ENCODE measurements at regions not wholly inside any gene's neighbourhood (a gene's known extent, or its start where the extent isn't known, plus 50 kb on each side); places are given as distances from the start of the nearest gene placed in this dataset.
"Not testable (repeated sequence)": the region's sequence is repeated elsewhere in the genome, so short reads cannot be mapped to it uniquely, and the experiment has no call there.

DNA sequence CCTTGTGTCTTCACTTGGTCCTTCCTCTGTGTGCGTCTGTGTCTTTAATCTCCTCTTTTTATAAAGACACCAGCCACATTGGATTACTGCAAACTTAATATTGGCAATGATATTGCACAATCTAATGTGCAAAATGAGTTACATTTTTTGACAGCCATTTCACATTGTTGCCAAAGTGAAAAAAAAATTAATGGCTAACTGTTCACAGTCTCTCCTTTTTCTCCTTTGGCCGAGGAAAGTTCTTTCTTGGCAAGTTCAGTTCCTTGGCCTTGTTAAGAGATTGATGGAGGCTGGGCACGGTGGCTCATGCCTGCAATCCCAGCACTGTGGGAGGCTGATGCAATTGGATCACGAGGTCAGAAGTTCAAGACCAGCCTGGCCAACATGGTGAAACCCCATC, 62.2 kb upstream of the ZNF280D start:
- no peak overlapping the region for H3K4me3 ChIP-seq (replicated peaks in 1 of 2; ENCODE audit: low read depth in 2 of 2, low read length in 2 of 2)
- peak in 1 of 2 donors; percentile 50 for DNase-seq (ENCODE audit: low read depth in 2 of 2)
- TF ChIP-seq, protein P1, sequence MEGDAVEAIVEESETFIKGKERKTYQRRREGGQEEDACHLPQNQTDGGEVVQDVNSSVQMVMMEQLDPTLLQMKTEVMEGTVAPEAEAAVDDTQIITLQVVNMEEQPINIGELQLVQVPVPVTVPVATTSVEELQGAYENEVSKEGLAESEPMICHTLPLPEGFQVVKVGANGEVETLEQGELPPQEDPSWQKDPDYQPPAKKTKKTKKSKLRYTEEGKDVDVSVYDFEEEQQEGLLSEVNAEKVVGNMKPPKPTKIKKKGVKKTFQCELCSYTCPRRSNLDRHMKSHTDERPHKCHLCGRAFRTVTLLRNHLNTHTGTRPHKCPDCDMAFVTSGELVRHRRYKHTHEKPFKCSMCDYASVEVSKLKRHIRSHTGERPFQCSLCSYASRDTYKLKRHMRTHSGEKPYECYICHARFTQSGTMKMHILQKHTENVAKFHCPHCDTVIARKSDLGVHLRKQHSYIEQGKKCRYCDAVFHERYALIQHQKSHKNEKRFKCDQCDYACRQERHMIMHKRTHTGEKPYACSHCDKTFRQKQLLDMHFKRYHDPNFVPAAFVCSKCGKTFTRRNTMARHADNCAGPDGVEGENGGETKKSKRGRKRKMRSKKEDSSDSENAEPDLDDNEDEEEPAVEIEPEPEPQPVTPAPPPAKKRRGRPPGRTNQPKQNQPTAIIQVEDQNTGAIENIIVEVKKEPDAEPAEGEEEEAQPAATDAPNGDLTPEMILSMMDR (IDR thresholded peaks at IDR 0.05; ENCODE audit: low read depth, low read length), result no peak

DNA sequence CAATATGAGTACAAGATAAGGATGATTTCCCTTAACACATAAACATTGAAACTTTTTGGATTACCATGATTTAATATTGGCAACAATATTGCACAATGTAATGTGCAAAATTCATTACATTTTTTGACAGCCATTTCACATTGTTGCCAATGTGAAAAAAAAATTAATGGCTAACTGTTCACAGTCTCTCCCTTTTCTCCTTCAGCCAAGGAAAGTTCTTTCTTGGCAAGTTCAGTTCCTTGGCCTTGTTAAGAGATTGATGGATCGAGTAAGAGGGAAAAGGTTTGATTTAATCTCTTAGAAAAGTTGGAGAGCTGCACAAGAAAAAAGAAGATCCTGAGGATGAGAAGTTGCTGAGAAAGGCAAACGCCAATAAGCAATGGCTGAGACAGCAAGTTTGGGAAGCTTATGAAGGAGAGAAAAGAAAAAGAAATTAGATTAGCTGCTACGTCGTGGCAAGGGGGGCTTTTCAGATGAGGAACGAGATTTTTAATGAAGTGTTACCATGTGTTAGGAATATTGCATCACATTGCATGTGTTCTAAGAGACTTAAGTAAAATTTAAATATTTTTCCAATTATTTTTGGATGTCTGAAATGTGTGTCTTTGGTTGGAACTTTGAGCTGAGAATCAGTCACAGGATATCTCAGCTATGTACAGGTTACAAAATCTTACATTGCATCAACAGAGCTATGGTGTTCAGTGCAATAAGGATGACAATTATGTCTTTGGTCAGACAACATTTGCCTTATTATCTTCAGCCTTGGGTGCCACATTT, 61.4 kb upstream of the ZNF280D start:
- TF ChIP-seq, protein P1 (IDR thresholded peaks at IDR 0.05; ENCODE audit: low read depth, low read length), result no peak
- no peak overlapping the region for H3K4me3 ChIP-seq (replicated peaks in 1 of 2; ENCODE audit: low read depth in 2 of 2, low read length in 2 of 2)
- peak in 1 of 2 donors; percentile 58 for DNase-seq (ENCODE audit: low read depth in 2 of 2)

DNA sequence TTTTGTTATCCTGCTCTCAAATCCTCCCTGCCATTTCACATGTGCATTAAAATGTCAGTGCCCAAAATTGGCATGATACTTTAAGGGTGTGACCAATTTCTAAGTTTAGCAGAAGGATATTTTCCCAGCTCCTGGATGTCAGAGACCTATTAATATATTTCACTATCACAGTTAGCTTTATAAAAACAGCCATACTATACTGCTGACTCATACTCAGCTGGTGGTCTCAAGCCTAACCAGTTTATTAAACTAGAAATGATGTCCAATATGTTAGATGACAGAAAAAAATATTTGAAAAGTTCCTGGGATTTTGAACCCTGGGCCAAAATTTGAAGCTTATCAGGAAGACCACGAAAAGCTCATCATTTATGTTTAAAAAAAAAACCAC, 60.9 kb upstream of the ZNF280D start:
- DNase-seq (ENCODE audit: low read depth in 2 of 2), result peak; percentile 32 to 73
- TF ChIP-seq, protein P1 (IDR thresholded peaks at IDR 0.05; ENCODE audit: low read depth, low read length), result no peak
- H3K4me3 ChIP-seq (replicated peaks in 1 of 2; ENCODE audit: low read depth in 2 of 2, low read length in 2 of 2), result no peak overlapping the region

DNA sequence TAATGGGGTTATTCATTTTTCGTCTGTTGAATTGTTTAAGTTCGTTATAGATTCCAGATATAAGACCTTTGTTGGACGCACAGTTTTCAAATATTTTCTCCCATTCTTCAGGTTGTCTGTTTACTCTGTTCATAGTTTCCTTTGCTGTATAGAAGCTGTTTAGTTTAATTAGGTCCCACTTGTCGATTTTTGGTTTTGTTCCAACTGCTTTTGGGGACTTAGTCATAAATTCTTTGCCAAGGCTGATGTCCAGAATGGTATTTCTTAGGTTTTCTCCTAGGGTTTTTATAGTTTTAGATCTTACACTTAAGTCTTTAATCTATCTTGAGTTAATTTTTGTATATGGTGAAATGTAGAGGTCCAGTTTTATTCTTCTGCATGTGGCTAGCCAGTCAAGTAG, 58.9 kb upstream of the ZNF280D start:
- DNase-seq (ENCODE audit: low read depth in 2 of 2), result no peak
- no peak overlapping the region for H3K4me3 ChIP-seq (replicated peaks in 1 of 2; ENCODE audit: low read depth in 2 of 2, low read length in 2 of 2)
- TF ChIP-seq, protein P1 (IDR thresholded peaks at IDR 0.05; ENCODE audit: low read depth, low read length), result no peak

DNA sequence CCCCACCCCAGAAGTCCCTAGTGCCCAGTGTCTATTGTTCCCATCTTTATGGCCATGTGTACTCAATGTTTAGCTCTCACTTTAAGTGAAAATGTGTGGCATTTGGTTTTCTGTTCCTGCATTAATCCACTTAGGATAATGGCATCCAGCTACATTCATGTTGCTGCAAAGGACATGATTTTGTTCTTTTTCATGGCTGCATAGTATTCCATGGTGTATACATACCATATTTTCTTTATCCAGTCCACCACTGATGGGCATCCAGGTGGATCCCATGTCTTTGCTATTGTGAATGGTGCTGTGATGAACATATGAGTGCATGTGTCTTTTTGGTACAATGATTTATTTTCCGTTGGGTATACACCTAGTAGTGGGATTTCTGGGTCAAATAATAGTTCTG, 58.2 kb upstream of the ZNF280D start:
- not testable (repeated sequence) for H3K4me3 ChIP-seq (replicated peaks in 1 of 2; ENCODE audit: low read depth in 2 of 2, low read length in 2 of 2); DNase-seq (ENCODE audit: low read depth in 2 of 2)

DNA sequence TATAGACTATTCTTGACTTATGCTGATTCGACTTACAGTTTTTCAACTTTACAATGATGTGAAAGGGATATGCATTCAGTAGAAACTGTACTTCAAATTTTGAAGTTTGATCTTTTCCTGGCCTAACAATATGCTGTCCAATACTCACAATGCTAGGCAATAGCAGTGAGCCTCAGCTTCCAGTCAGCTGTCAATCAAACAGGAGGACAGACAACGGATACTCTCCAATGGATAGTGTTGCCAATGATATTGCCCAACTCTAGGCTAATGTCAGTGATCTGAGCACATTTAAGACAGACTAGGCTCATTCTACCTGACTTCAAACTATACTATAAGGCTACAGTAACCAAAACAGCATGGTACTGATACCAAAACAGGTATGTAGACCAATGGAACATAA, 55.0 kb upstream of the ZNF280D start:
- DNase-seq (ENCODE audit: low read depth in 2 of 2), result no peak
- no peak overlapping the region for H3K4me3 ChIP-seq (replicated peaks in 1 of 2; ENCODE audit: low read depth in 2 of 2, low read length in 2 of 2)
- TF ChIP-seq, protein P1 (IDR thresholded peaks at IDR 0.05; ENCODE audit: low read depth, low read length), result no peak

DNA sequence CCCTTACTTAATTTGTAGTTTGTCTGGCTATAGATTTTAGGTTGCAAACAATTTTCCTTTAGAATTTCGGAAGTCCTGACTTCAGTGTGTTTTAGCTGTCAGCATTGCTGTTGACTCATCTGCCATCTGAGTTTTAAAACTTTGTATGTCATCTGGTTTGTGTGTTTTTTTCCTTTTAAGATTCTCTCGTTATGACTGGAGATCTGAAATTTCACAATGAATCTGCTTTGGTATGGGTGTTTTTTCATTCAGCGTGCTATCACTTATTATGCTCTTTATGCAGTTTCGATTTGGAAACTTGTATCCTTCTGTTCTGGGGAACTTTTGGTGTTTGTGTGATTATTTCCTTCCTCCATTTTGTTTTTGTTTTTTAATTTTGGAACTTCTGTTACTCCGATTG, 53.7 kb upstream of the ZNF280D start:
- TF ChIP-seq, protein P1 (IDR thresholded peaks at IDR 0.05; ENCODE audit: low read depth, low read length), result no peak
- no peak for DNase-seq (ENCODE audit: low read depth in 2 of 2)
- no peak overlapping the region for H3K4me3 ChIP-seq (replicated peaks in 1 of 2; ENCODE audit: low read depth in 2 of 2, low read length in 2 of 2)

Data from cardiac fibroblast (primary cell).